H1 (cell line): ENCODE measurements at regions not wholly inside any gene's neighbourhood (a gene's known extent, or its start where the extent isn't known, plus 50 kb on each side); places are given as distances from the start of the nearest gene placed in this dataset.

Source experiments
- CTCF ChIA-PET: fragments of 300-600 bp; sonication (Branson Sonifier 250); formaldehyde crosslinking; loops from one replicate; lab custom pipeline; 2021; ENCODE audit not compliant: partially characterized antibody; lab: Charles Lee
- POLR2A ChIA-PET: fragments of 300-600 bp; sonication (Branson Sonifier 250); formaldehyde crosslinking; loops from one replicate; lab custom pipeline; 2021; ENCODE audit warnings: inconsistent platforms; ENCODE audit not compliant: partially characterized antibody; lab: Charles Lee
- DNase-seq, 2 experiments: peaks; one replicate each; pipeline versions ENCODE4 v3.0.0 to v3.0.0-alpha.2; 2010 to 2022; ENCODE audit warnings: low spot score in 2 of 2, low read depth in 1 of 2, mixed read lengths in 1 of 2
- FAIRE-seq: peaks from 2 replicates; lab custom pipeline; 2011; peaks lifted over from hg19 to GRCh38; lab: Jason Lieb, UNC
- H2AFZ ChIP-seq: 2 replicates; pipeline ENCODE4 v1.8.1; 2012; ENCODE audit warnings: low read length, inconsistent platforms
- H2AK5ac ChIP-seq: 2 replicates; pipeline ENCODE4 v1.6.1; 2013; ENCODE audit warnings: low read depth, low read length
- H2BK120ac ChIP-seq: replicated peaks from 2 replicates; pipeline ENCODE3; 2013; ENCODE audit warnings: low read depth, low read length, inconsistent platforms
- H2BK12ac ChIP-seq: 2 replicates; pipeline ENCODE4 v1.6.1; 2013; ENCODE audit warnings: low read depth, low read length
- H2BK15ac ChIP-seq: 2 replicates; pipeline ENCODE4 v1.6.1; 2013; ENCODE audit warnings: low read length
- H2BK20ac ChIP-seq: 2 replicates; pipeline ENCODE4 v1.6.1; 2013; ENCODE audit warnings: low read length
- H2BK5ac ChIP-seq: 2 replicates; pipeline ENCODE4 v1.6.1; 2013; ENCODE audit warnings: low read depth, low read length
- H3K14ac ChIP-seq: 2 replicates; pipeline ENCODE4 v1.6.1; 2013; ENCODE audit warnings: inconsistent platforms; ENCODE audit not compliant: insufficient read length
- H3K18ac ChIP-seq: 2 replicates; pipeline ENCODE4 v1.6.1; 2013; ENCODE audit warnings: low read length; ENCODE audit errors: extremely low read depth
- H3K23ac ChIP-seq: 2 replicates; pipeline ENCODE4 v1.6.1; 2013; ENCODE audit warnings: inconsistent platforms; ENCODE audit not compliant: insufficient read length
- H3K23me2 ChIP-seq: 2 replicates; pipeline ENCODE4 v1.6.1; 2013; ENCODE audit warnings: low read depth, low read length
- H3K27ac ChIP-seq: 2 replicates; pipeline ENCODE4 v1.6.1; 2011; ENCODE audit warnings: low read depth, low read length, inconsistent platforms
- H3K27me3 ChIP-seq, 4 experiments: replicated peaks in 1 of 4; 1 replicate in 1 of 4; 2 replicates in 3 of 4; pipeline versions ENCODE4 v1.6.1 to v1.8.1; 2011 to 2013; ENCODE audit warnings: low read length in 3 of 4, mild to moderate bottlenecking in 3 of 4, inconsistent platforms in 2 of 4, mixed read lengths in 2 of 4, moderate library complexity in 1 of 4; ENCODE audit not compliant: control insufficient read depth in 3 of 4, insufficient read depth in 3 of 4; ENCODE audit errors: extremely low read depth in 1 of 4
- H3K36me3 ChIP-seq, 4 experiments: 2 replicates each; pipeline versions ENCODE4 v1.6.1 to v1.8.1; 2011 to 2013; ENCODE audit warnings: mild to moderate bottlenecking in 4 of 4, low read length in 3 of 4, moderate library complexity in 2 of 4, control low read depth in 1 of 4, inconsistent platforms in 1 of 4; ENCODE audit not compliant: insufficient read depth in 4 of 4, control insufficient read depth in 2 of 4
- H3K4ac ChIP-seq: replicated peaks from 2 replicates; pipeline ENCODE3; 2013; ENCODE audit warnings: low read length, low read depth, mixed read lengths, inconsistent platforms; ENCODE audit not compliant: insufficient read length
- H3K4me1 ChIP-seq, 4 experiments: replicated peaks in 1 of 4; 1 replicate in 1 of 4; 2 replicates in 3 of 4; pipeline versions ENCODE4 v1.6.1 to v1.8.1; 2011 to 2013; ENCODE audit warnings: low read length in 3 of 4, inconsistent platforms in 2 of 4, mixed read lengths in 1 of 4; ENCODE audit not compliant: insufficient read depth in 4 of 4, control insufficient read depth in 3 of 4
- H3K4me2 ChIP-seq, 2 experiments: 2 replicates each; pipeline versions ENCODE4 v1.6.1 to v1.8.1; 2011 to 2013; ENCODE audit warnings: low read depth in 2 of 2, low read length in 2 of 2, control low read depth in 1 of 2, inconsistent platforms in 1 of 2, mild to moderate bottlenecking in 1 of 2; ENCODE audit not compliant: insufficient read depth in 1 of 2
- H3K4me3 ChIP-seq, 4 experiments: fragments of 200-600, 300-600 bp in 1 of 4; sonication (generic), shearing (Covaris generic), sonication (Bioruptor Twin) in 1 of 4; 2 replicates each; pipeline versions ENCODE4 v1.5.1 to v1.8.1; 2011 to 2016; ENCODE audit warnings: low read length in 4 of 4, low read depth in 3 of 4, control low read depth in 2 of 4, inconsistent platforms in 2 of 4, mild to moderate bottlenecking in 2 of 4, mixed read lengths in 1 of 4, moderate library complexity in 1 of 4; ENCODE audit not compliant: insufficient read depth in 2 of 4; ENCODE audit errors: extremely low read depth in 1 of 4
- H3K56ac ChIP-seq: replicated peaks from 2 replicates; pipeline ENCODE3; 2013; ENCODE audit warnings: low read depth, mild to moderate bottlenecking, mixed read lengths, low read length, inconsistent platforms; ENCODE audit not compliant: insufficient read length
- H3K79me1 ChIP-seq: 2 replicates; pipeline ENCODE4 v1.6.1; 2013; ENCODE audit warnings: low read depth, low read length, control low read depth
- H3K79me2 ChIP-seq, 2 experiments: 2 replicates each; pipeline versions ENCODE4 v1.6.1 to v1.8.1; 2012 to 2013; ENCODE audit warnings: low read length in 2 of 2, mild to moderate bottlenecking in 2 of 2, inconsistent platforms in 1 of 2; ENCODE audit not compliant: insufficient read depth in 2 of 2, control insufficient read depth in 1 of 2
- H3K9ac ChIP-seq, 4 experiments: replicated peaks in 1 of 4; 1 replicate in 1 of 4; 2 replicates in 3 of 4; pipeline versions ENCODE4 v1.6.1 to v1.8.1; 2011 to 2013; ENCODE audit warnings: low read depth in 3 of 4, low read length in 3 of 4, control low read depth in 2 of 4, mild to moderate bottlenecking in 2 of 4, moderate library complexity in 2 of 4, inconsistent platforms in 1 of 4; ENCODE audit errors: extremely low read depth in 1 of 4
- H3K9me3 ChIP-seq, 2 experiments: 2 replicates each; pipeline versions ENCODE4 v1.6.1 to v1.8.1; 2012 to 2013; ENCODE audit warnings: mild to moderate bottlenecking in 2 of 2, moderate library complexity in 2 of 2, control low read depth in 1 of 2, inconsistent platforms in 1 of 2, low read depth in 1 of 2, low read length in 1 of 2, mixed read lengths in 1 of 2; ENCODE audit not compliant: insufficient read depth in 2 of 2
- H4K20me1 ChIP-seq, 2 experiments: replicated peaks in 1 of 2; 2 replicates each; pipeline versions ENCODE3 to v1.8.1; 2011 to 2013; ENCODE audit warnings: inconsistent platforms in 2 of 2, low read length in 2 of 2, mild to moderate bottlenecking in 1 of 2; ENCODE audit not compliant: insufficient read depth in 2 of 2, control insufficient read depth in 1 of 2
- H4K5ac ChIP-seq: 2 replicates; pipeline ENCODE4 v1.6.1; 2013; ENCODE audit warnings: low read length, low read depth, mixed read lengths, inconsistent platforms; ENCODE audit not compliant: insufficient read length
- H4K8ac ChIP-seq: 2 replicates; pipeline ENCODE4 v1.8.0; 2013; ENCODE audit warnings: mild to moderate bottlenecking, moderate library complexity, low read length, inconsistent platforms; ENCODE audit not compliant: insufficient read depth; ENCODE audit errors: extremely low read depth
- H4K91ac ChIP-seq: replicated peaks from 2 replicates; pipeline ENCODE3; 2013; ENCODE audit warnings: low read length, mixed read lengths, inconsistent platforms; ENCODE audit not compliant: insufficient read length
- CBX8 ChIP-seq: fragments of 300-800, 300-1000 bp; sonication (generic); IDR thresholded peaks from 2 replicates; pipeline ENCODE4 v1.7.1; 2016; ENCODE audit warnings: low read depth, low read length, borderline replicate concordance
- EGR1 ChIP-seq: IDR thresholded peaks from 2 replicates; pipeline ENCODE4 v1.6.1; 2011; ENCODE audit warnings: low read depth, low read length, borderline replicate concordance
- EZH2 ChIP-seq: fragments of 200-600 bp; sonication (generic); IDR thresholded peaks from 2 replicates; pipeline ENCODE4 v1.7.1; 2012; ENCODE audit warnings: low read depth, mild to moderate bottlenecking, moderate library complexity, low read length, inconsistent platforms; ENCODE audit not compliant: severe bottlenecking
- GABPA ChIP-seq: IDR thresholded peaks from 2 replicates; pipeline ENCODE4 v1.6.1; 2011; ENCODE audit warnings: mild to moderate bottlenecking, low read length, moderate library complexity, borderline replicate concordance; ENCODE audit not compliant: insufficient read depth
- GTF2F1 ChIP-seq: IDR thresholded peaks from 2 replicates; pipeline ENCODE4 v1.6.1; 2012; ENCODE audit warnings: low read depth, low read length, improper control_type of control experiment, borderline replicate concordance
- KDM5A ChIP-seq: fragments of 200-600 bp; IDR thresholded peaks from 2 replicates; pipeline ENCODE4 v1.7.1; 2012; ENCODE audit warnings: mild to moderate bottlenecking, low read length, inconsistent platforms, mixed read lengths
- RAD21 ChIP-seq, 2 experiments: IDR thresholded peaks in 1 of 2; conservative IDR thresholded peaks in 1 of 2; 2 replicates each; pipeline ENCODE4 v1.6.1; 2011; ENCODE audit warnings: low read depth in 2 of 2, low read length in 2 of 2, improper control_type of control experiment in 1 of 2, inconsistent platforms in 1 of 2, mild to moderate bottlenecking in 1 of 2, moderate library complexity in 1 of 2
- RXRA ChIP-seq: IDR thresholded peaks from 2 replicates; pipeline ENCODE4 v1.6.1; 2011; ENCODE audit warnings: low read depth, mild to moderate bottlenecking, low read length, moderate library complexity; ENCODE audit not compliant: insufficient read depth
- SP4 ChIP-seq: IDR thresholded peaks from 2 replicates; pipeline ENCODE4 v1.6.1; 2012; ENCODE audit warnings: low read length, inconsistent platforms
- TCF12 ChIP-seq: IDR thresholded peaks from 2 replicates; pipeline ENCODE4 v1.6.1; 2011; ENCODE audit warnings: low read depth, mild to moderate bottlenecking, low read length
- YY1 ChIP-seq: IDR thresholded peaks from 2 replicates; pipeline ENCODE4 v1.6.1; 2011; ENCODE audit warnings: low read depth, mild to moderate bottlenecking, low read length
- WGBS, 2 experiments: shearing (Covaris generic) in 1 of 2; methylation state at CpG; one replicate each; pipeline versions ENCODE4 v1.1.6 to v1.1.7; 2013 to 2015; ENCODE audit warnings: low lambda C conversion rate in 2 of 2, mixed read lengths in 2 of 2, inconsistent platforms in 1 of 2, low coverage in 1 of 2, missing lambda C conversion rate in 1 of 2; ENCODE audit not compliant: insufficient replicate concordance in 2 of 2, insufficient coverage in 1 of 2, insufficient read length in 1 of 2; ENCODE audit errors: extremely low coverage in 1 of 2, missing lambda C conversion rate in 1 of 2; 5-methylcytosine and 5-hydroxymethylcytosine counted together
- TF ChIP-seq, protein P1 (sequence below): IDR thresholded peaks from 2 replicates; pipeline ENCODE4 v1.6.1; 2011; ENCODE audit warnings: low read length, improper control_type of control experiment
- TF ChIP-seq, protein P2 (sequence below): IDR thresholded peaks from 2 replicates; pipeline ENCODE4 v1.6.1; 2011; ENCODE audit warnings: low read depth, mild to moderate bottlenecking, low read length; ENCODE audit not compliant: insufficient read depth

DNA sequence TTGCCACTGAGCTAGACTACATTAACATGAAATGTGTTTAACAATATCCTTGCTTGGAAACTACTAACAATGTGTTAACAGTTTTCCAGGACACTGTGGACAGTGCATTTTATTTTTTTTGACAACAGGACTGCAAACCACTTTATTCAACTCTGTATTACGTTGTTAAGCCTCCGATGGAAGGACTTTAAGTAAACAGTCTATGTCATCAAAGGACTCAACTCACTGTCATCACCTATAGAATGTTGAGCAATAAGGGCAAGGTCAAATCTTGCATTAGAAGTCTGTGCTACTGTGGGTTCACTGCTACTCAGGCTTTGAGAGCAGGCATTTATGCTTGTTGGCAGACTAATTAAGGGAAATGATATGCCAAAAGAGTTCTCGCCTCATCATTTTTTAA lies 483.7 kb downstream of the FLRT2 start:
- Histone ChIP-seq H3K14ac (no peak overlapping the region), H3K56ac (no peak overlapping the region), H3K4me1 (peaks cover 0 to 2% (median 1%) of the 10 kb centered on the region in 4 experiments; a peak in 2 of 7 replicates), H3K27me3 (no peaks in the 10 kb centered on the region), H2BK5ac (no peak overlapping the region), H3K18ac (no peak overlapping the region), H2BK120ac (no peak overlapping the region), H3K36me3 (no peaks in the 10 kb centered on the region), H2AFZ (no peak overlapping the region), H3K23me2 (no peaks in the 10 kb centered on the region), H4K20me1 (no peaks in the 10 kb centered on the region), H2BK20ac (no peak overlapping the region), H4K8ac (no peak overlapping the region), H3K9ac (no peak overlapping the region), H3K79me2 (no peaks in the 10 kb centered on the region), H4K5ac (no peak overlapping the region), H3K4me2 (no peak overlapping the region), H3K27ac (no peak overlapping the region), H3K4me3 (no peak overlapping the region), H3K23ac (no peak overlapping the region), H2BK12ac (no peak overlapping the region), H2AK5ac (no peak overlapping the region), H3K4ac (no peak overlapping the region), H3K79me1 (no peaks in the 10 kb centered on the region), H2BK15ac (no peak overlapping the region), H4K91ac (no peak overlapping the region), H3K9me3 (no peaks in the 10 kb centered on the region)
- FAIRE-seq (peak; percentile 39), DNase-seq (no peak)
- POLR2A ChIA-PET: no interaction called here
- TF ChIP-seq, protein P1, sequence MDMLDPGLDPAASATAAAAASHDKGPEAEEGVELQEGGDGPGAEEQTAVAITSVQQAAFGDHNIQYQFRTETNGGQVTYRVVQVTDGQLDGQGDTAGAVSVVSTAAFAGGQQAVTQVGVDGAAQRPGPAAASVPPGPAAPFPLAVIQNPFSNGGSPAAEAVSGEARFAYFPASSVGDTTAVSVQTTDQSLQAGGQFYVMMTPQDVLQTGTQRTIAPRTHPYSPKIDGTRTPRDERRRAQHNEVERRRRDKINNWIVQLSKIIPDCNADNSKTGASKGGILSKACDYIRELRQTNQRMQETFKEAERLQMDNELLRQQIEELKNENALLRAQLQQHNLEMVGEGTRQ: no peak
- TF ChIP-seq RAD21 (IDR thresholded peaks at IDR 0.05 in 1 of 2, conservative IDR thresholded peaks at IDR 0.05 in 1 of 2; ENCODE audit: low read depth in 2 of 2, low read length in 2 of 2): no peak
- no peak for TF ChIP-seq SP4
- TF ChIP-seq GTF2F1: no peak
- no peak for TF ChIP-seq KDM5A
- no peak for TF ChIP-seq EZH2
- no peak for TF ChIP-seq RXRA
- TF ChIP-seq, protein P2, sequence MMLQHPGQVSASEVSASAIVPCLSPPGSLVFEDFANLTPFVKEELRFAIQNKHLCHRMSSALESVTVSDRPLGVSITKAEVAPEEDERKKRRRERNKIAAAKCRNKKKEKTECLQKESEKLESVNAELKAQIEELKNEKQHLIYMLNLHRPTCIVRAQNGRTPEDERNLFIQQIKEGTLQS: no peak
- TF ChIP-seq YY1: no peak
- TF ChIP-seq GABPA: no peak
- TF ChIP-seq CBX8: no peak
- TF ChIP-seq EGR1: no peak
- no peak for TF ChIP-seq TCF12
- CTCF ChIA-PET: interaction anchor here (0.8 to 1.3 kb wide), 4 partner anchors 9 to 143 kb away, joined by 3 to 5 read pairs (median 4); no protein-coding TSS in a partner anchor
- WGBS, 2 experiments: 97% methylated on average over 3 of the region's 3 CpGs; no CpG with 5 or more reads in 1 of the 2 experiments
